ENCODE measurements at regions not wholly inside any gene's neighbourhood (a gene's known extent, or its start where the extent isn't known, plus 50 kb on each side); places are given as distances from the start of the nearest gene placed in this dataset.

DNA sequence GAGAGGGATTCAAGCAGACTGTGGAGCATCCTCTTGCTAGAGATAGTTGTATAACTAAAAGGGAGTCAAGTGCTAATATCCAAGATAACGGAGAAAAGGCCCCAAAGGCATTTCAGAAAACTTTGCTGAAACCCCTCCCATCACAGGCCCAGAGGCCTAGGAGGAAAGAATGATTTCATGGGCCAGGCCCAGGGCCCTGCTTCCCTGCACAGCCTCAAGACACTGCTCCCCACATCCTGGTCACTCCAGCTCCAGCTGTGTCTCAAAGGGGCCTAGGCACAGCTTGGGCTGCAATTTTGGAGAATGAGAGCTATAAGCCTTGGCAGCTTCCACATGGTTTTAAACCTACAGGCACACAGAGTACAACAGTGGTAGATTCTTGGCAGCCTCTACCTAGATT is 85.6 kb downstream of the OR13A1 start:
- TF ChIP-seq, protein P1, sequence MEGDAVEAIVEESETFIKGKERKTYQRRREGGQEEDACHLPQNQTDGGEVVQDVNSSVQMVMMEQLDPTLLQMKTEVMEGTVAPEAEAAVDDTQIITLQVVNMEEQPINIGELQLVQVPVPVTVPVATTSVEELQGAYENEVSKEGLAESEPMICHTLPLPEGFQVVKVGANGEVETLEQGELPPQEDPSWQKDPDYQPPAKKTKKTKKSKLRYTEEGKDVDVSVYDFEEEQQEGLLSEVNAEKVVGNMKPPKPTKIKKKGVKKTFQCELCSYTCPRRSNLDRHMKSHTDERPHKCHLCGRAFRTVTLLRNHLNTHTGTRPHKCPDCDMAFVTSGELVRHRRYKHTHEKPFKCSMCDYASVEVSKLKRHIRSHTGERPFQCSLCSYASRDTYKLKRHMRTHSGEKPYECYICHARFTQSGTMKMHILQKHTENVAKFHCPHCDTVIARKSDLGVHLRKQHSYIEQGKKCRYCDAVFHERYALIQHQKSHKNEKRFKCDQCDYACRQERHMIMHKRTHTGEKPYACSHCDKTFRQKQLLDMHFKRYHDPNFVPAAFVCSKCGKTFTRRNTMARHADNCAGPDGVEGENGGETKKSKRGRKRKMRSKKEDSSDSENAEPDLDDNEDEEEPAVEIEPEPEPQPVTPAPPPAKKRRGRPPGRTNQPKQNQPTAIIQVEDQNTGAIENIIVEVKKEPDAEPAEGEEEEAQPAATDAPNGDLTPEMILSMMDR (optimal IDR thresholded peaks at IDR 0.05 in 1 of 3, IDR thresholded peaks at IDR 0.05 in 1 of 3, conservative IDR thresholded peaks at IDR 0.05 in 1 of 3; ENCODE audit: extremely low read depth in 1 of 3, insufficient read depth in 2 of 3, low read length in 3 of 3) = no peak
- TF ChIP-seq EZH2 (IDR thresholded peaks at IDR 0.05; ENCODE audit: low read length) = no peak

Measured in keratinocyte (primary cell).